ENCODE measurements at regions not wholly inside any gene's neighbourhood (a gene's known extent, or its start where the extent isn't known, plus 50 kb on each side); places are given as distances from the start of the nearest gene placed in this dataset.

DNA sequence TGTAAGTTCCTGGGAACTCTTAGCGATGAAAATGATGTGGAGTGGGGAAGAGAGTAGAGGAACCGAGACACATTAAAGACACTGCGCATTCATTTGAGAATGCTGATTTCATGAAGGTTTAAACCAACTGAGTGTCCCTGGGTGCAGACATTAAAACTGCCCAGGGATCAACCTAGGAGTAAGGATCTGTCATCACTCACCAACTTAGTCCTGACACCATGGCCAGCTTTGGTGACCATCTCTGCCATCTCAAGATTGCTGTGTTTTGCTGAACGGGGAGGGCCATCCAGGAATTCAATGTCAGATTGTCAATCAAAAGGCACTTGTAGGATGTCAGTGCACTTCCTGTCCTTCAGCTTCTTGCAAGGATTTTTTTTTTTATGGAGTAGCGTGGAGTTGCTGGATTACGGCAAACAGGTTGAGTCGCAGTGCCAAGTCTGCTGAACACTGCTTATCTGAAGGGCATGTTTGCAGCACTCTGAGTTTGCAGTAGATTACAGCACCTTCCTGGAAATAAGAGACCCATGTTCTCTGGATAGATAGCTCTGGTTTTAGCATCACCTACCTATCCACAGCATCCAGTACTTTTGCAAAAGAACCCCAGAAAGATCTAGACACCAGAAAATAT lies 258.1 kb upstream of the IRX3 start:
- ATAC-seq (no peak), DNase-seq (ENCODE audit: low spot score) (no peak)
- Mint-ChIP-seq H3K27ac (no peak overlapping the region), H3K4me3 (no peak overlapping the region), H3K27me3 (ENCODE audit: insufficient read depth, low read depth, poor library complexity) (peaks cover 4% of the 10 kb centered on the region), H3K4me1 (no peaks in the 10 kb centered on the region; the same call in 2 of the 3 replicates), H3K9me3 (no peaks in the 10 kb centered on the region), H3K36me3 (ENCODE audit: low read depth) (no peaks in the 10 kb centered on the region)
- Histone ChIP-seq H4K20me1 (replicated peaks; ENCODE audit: insufficient read depth) (no peaks in the 10 kb centered on the region), H3K27ac (ENCODE audit: low read depth) (no peak overlapping the region), H3K4me1 (ENCODE audit: insufficient read depth) (no peaks in the 10 kb centered on the region), H3K36me3 (ENCODE audit: insufficient read depth) (no peaks in the 10 kb centered on the region), H3K27me3 (ENCODE audit: insufficient read depth) (no peaks in the 10 kb centered on the region), H3K4me2 (no peak overlapping the region), H3K9me2 (ENCODE audit: insufficient read depth) (no peaks in the 10 kb centered on the region), H3K79me2 (replicated peaks; ENCODE audit: insufficient read depth) (no peaks in the 10 kb centered on the region), H3F3A (replicated peaks; ENCODE audit: low read depth) (no peaks in the 10 kb centered on the region), H2AFZ (no peak overlapping the region), H3K4me3 (no peak overlapping the region)
- TF ChIP-seq ZNF331 (CRISPR knock-in tag; IDR thresholded peaks at IDR 0.05; ENCODE audit: low read depth) (no peak), JUNB (IDR thresholded peaks at IDR 0.05; ENCODE audit: unreplicated experiment) (no peak), EZH2 (IDR thresholded peaks at IDR 0.05; ENCODE audit: low read depth, unreplicated experiment) (no peak), POLR2AphosphoS5 (IDR thresholded peaks at IDR 0.05; ENCODE audit: low read depth) (no peak), ZNF114 (CRISPR knock-in tag; IDR thresholded peaks at IDR 0.05) (no peak), CREB1 (CRISPR knock-in tag; IDR thresholded peaks at IDR 0.05; ENCODE audit: low read depth) (no peak), EZH2phosphoT487 (IDR thresholded peaks at IDR 0.05; ENCODE audit: unreplicated experiment) (no peak), STAT1 (IDR thresholded peaks at IDR 0.05; ENCODE audit: unreplicated experiment) (no peak), NANOG (IDR thresholded peaks at IDR 0.05; ENCODE audit: borderline replicate concordance) (no peak)
- TF ChIP-seq, protein P1, sequence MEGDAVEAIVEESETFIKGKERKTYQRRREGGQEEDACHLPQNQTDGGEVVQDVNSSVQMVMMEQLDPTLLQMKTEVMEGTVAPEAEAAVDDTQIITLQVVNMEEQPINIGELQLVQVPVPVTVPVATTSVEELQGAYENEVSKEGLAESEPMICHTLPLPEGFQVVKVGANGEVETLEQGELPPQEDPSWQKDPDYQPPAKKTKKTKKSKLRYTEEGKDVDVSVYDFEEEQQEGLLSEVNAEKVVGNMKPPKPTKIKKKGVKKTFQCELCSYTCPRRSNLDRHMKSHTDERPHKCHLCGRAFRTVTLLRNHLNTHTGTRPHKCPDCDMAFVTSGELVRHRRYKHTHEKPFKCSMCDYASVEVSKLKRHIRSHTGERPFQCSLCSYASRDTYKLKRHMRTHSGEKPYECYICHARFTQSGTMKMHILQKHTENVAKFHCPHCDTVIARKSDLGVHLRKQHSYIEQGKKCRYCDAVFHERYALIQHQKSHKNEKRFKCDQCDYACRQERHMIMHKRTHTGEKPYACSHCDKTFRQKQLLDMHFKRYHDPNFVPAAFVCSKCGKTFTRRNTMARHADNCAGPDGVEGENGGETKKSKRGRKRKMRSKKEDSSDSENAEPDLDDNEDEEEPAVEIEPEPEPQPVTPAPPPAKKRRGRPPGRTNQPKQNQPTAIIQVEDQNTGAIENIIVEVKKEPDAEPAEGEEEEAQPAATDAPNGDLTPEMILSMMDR (conservative IDR thresholded peaks at IDR 0.05; ENCODE audit: low read depth in 2 of 2): no peak
- TF ChIP-seq, protein P2, sequence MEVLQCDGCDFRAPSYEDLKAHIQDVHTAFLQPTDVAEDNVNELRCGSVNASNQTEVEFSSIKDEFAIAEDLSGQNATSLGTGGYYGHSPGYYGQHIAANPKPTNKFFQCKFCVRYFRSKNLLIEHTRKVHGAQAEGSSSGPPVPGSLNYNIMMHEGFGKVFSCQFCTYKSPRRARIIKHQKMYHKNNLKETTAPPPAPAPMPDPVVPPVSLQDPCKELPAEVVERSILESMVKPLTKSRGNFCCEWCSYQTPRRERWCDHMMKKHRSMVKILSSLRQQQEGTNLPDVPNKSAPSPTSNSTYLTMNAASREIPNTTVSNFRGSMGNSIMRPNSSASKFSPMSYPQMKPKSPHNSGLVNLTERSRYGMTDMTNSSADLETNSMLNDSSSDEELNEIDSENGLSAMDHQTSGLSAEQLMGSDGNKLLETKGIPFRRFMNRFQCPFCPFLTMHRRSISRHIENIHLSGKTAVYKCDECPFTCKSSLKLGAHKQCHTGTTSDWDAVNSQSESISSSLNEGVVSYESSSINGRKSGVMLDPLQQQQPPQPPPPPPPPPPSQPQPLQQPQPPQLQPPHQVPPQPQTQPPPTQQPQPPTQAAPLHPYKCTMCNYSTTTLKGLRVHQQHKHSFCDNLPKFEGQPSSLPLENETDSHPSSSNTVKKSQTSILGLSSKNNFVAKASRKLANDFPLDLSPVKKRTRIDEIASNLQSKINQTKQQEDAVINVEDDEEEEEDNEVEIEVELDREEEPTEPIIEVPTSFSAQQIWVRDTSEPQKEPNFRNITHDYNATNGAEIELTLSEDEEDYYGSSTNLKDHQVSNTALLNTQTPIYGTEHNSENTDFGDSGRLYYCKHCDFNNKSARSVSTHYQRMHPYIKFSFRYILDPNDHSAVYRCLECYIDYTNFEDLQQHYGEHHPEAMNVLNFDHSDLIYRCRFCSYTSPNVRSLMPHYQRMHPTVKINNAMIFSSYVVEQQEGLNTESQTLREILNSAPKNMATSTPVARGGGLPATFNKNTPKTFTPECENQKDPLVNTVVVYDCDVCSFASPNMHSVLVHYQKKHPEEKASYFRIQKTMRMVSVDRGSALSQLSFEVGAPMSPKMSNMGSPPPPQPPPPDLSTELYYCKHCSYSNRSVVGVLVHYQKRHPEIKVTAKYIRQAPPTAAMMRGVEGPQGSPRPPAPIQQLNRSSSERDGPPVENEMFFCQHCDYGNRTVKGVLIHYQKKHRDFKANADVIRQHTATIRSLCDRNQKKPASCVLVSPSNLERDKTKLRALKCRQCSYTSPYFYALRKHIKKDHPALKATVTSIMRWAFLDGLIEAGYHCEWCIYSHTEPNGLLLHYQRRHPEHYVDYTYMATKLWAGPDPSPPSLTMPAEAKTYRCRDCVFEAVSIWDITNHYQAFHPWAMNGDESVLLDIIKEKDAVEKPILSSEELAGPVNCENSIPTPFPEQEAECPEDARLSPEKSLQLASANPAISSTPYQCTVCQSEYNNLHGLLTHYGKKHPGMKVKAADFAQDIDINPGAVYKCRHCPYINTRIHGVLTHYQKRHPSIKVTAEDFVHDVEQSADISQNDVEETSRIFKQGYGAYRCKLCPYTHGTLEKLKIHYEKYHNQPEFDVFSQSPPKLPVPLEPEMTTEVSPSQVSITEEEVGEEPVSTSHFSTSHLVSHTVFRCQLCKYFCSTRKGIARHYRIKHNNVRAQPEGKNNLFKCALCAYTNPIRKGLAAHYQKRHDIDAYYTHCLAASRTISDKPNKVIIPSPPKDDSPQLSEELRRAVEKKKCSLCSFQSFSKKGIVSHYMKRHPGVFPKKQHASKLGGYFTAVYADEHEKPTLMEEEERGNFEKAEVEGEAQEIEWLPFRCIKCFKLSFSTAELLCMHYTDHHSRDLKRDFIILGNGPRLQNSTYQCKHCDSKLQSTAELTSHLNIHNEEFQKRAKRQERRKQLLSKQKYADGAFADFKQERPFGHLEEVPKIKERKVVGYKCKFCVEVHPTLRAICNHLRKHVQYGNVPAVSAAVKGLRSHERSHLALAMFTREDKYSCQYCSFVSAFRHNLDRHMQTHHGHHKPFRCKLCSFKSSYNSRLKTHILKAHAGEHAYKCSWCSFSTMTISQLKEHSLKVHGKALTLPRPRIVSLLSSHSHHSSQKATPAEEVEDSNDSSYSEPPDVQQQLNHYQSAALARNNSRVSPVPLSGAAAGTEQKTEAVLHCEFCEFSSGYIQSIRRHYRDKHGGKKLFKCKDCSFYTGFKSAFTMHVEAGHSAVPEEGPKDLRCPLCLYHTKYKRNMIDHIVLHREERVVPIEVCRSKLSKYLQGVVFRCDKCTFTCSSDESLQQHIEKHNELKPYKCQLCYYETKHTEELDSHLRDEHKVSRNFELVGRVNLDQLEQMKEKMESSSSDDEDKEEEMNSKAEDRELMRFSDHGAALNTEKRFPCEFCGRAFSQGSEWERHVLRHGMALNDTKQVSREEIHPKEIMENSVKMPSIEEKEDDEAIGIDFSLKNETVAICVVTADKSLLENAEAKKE (CRISPR knock-in tag; IDR thresholded peaks at IDR 0.05): no peak
- TF ChIP-seq, protein P3, sequence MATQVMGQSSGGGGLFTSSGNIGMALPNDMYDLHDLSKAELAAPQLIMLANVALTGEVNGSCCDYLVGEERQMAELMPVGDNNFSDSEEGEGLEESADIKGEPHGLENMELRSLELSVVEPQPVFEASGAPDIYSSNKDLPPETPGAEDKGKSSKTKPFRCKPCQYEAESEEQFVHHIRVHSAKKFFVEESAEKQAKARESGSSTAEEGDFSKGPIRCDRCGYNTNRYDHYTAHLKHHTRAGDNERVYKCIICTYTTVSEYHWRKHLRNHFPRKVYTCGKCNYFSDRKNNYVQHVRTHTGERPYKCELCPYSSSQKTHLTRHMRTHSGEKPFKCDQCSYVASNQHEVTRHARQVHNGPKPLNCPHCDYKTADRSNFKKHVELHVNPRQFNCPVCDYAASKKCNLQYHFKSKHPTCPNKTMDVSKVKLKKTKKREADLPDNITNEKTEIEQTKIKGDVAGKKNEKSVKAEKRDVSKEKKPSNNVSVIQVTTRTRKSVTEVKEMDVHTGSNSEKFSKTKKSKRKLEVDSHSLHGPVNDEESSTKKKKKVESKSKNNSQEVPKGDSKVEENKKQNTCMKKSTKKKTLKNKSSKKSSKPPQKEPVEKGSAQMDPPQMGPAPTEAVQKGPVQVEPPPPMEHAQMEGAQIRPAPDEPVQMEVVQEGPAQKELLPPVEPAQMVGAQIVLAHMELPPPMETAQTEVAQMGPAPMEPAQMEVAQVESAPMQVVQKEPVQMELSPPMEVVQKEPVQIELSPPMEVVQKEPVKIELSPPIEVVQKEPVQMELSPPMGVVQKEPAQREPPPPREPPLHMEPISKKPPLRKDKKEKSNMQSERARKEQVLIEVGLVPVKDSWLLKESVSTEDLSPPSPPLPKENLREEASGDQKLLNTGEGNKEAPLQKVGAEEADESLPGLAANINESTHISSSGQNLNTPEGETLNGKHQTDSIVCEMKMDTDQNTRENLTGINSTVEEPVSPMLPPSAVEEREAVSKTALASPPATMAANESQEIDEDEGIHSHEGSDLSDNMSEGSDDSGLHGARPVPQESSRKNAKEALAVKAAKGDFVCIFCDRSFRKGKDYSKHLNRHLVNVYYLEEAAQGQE (IDR thresholded peaks at IDR 0.05; ENCODE audit: unreplicated experiment): no peak
- TF ChIP-seq, protein P4, sequence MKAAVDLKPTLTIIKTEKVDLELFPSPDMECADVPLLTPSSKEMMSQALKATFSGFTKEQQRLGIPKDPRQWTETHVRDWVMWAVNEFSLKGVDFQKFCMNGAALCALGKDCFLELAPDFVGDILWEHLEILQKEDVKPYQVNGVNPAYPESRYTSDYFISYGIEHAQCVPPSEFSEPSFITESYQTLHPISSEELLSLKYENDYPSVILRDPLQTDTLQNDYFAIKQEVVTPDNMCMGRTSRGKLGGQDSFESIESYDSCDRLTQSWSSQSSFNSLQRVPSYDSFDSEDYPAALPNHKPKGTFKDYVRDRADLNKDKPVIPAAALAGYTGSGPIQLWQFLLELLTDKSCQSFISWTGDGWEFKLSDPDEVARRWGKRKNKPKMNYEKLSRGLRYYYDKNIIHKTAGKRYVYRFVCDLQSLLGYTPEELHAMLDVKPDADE (IDR thresholded peaks at IDR 0.05): no peak
